Natural killer cell treated with Interleukin-12 subunit alpha and Interleukin-12 subunit beta and Interleukin-15 and Interleukin-18, amount 100 ng/mL, for 72 hours (primary cell): ENCODE measurements at regions not wholly inside any gene's neighbourhood (a gene's known extent, or its start where the extent isn't known, plus 50 kb on each side); places are given as distances from the start of the nearest gene placed in this dataset.
A peak's percentile ranks its signal among the peaks of the same experiment; 100 is the strongest.

Experiments used
- ATAC-seq, 2 donors: fragments of 150-1000 bp; cut with Tn5 transposase in 1 of 2; sonication (Bioruptor Pico), chemical (Tn5 transposase) in 1 of 2; 2 replicates each; pipeline ENCODE4 v1.10.0; 2021
- DNase-seq: peaks from one replicate; pipeline ENCODE4 v3.0.0; 2022; ENCODE audit warnings: low spot score
- H3K27ac Mint-ChIP-seq, 2 donors: 1 replicate in 1 of 2; 2 replicates in 1 of 2; pipeline ENCODE4 v1.8.0; 2022; ENCODE audit warnings: mixed read lengths in 2 of 2, mild to moderate bottlenecking in 1 of 2, moderate library complexity in 1 of 2
- H3K27me3 Mint-ChIP-seq, 2 donors: 1 replicate in 1 of 2; 2 replicates in 1 of 2; pipeline ENCODE4 v1.8.0; 2022; ENCODE audit warnings: mixed read lengths in 2 of 2
- H3K36me3 Mint-ChIP-seq: one replicate; pipeline ENCODE4 v1.8.0; 2022; ENCODE audit warnings: mixed read lengths
- H3K4me1 Mint-ChIP-seq, 2 donors: 1 replicate in 1 of 2; 2 replicates in 1 of 2; pipeline ENCODE4 v1.8.0; 2022; ENCODE audit warnings: low read depth in 2 of 2, mixed read lengths in 2 of 2, mild to moderate bottlenecking in 1 of 2
- H3K4me3 Mint-ChIP-seq: one replicate; pipeline ENCODE4 v1.8.0; 2022; ENCODE audit warnings: mixed read lengths
- H3K9me3 Mint-ChIP-seq: 2 replicates; pipeline ENCODE4 v1.8.0; 2022; ENCODE audit warnings: mixed read lengths

- Mint-ChIP-seq H3K4me3 (no peak overlapping the region), H3K27ac (no peak overlapping the region), H3K27me3 (no peaks in the 10 kb centered on the region), H3K4me1 (no peaks in the 10 kb centered on the region), H3K9me3 (no peaks in the 10 kb centered on the region), H3K36me3 (no peaks in the 10 kb centered on the region)
- DNase-seq (no peak), ATAC-seq (no peak)
Measured at GRCh38 chr5:27568811-27569210, 530.4 kb upstream of the CDH9 start.

- H3K27ac Mint-ChIP-seq = no peak overlapping the region
- ATAC-seq = no peak
- peaks cover 4% of the 10 kb centered on the region for H3K36me3 Mint-ChIP-seq
Measured at GRCh38 chr5:27561408-27561807, 523.0 kb upstream of the CDH9 start.

GRCh38 chr5:27548484-27548883 is 510.1 kb upstream of the CDH9 start:
- no peak overlapping the region for H3K4me3 Mint-ChIP-seq
- ATAC-seq (no peak), DNase-seq (no peak)
- H3K27ac Mint-ChIP-seq = no peak overlapping the region
- no peaks in the 10 kb centered on the region for H3K4me1 Mint-ChIP-seq
- peaks cover 17% of the 10 kb centered on the region for H3K9me3 Mint-ChIP-seq
- H3K36me3 Mint-ChIP-seq = peaks cover 4% of the 10 kb centered on the region
- H3K27me3 Mint-ChIP-seq = no peaks in the 10 kb centered on the region

More at GRCh38 chr5:27561408-27561807, 523.0 kb upstream of the CDH9 start:
- Mint-ChIP-seq H3K4me3 (no peak overlapping the region), H3K4me1 (no peaks in the 10 kb centered on the region), H3K27me3 (no peaks in the 10 kb centered on the region), H3K9me3 (peaks cover 7% of the 10 kb centered on the region)
- DNase-seq = no peak

- Mint-ChIP-seq H3K9me3 (peaks cover 16% of the 10 kb centered on the region), H3K27me3 (no peaks in the 10 kb centered on the region), H3K4me3 (no peak overlapping the region), H3K36me3 (no peaks in the 10 kb centered on the region), H3K27ac (no peak overlapping the region), H3K4me1 (no peaks in the 10 kb centered on the region)
- ATAC-seq (no peak), DNase-seq (no peak)
Measured at GRCh38 chr5:27535031-27535557, 496.7 kb upstream of the CDH9 start.

GRCh38 chr5:27532305-27532704 is 493.9 kb upstream of the CDH9 start:
- peaks cover 1% of the 10 kb centered on the region for H3K36me3 Mint-ChIP-seq
- H3K27me3 Mint-ChIP-seq = no peaks in the 10 kb centered on the region
- H3K9me3 Mint-ChIP-seq = peaks cover 16% of the 10 kb centered on the region
- H3K4me3 Mint-ChIP-seq = no peak overlapping the region
- ATAC-seq (no peak), DNase-seq (no peak)
- no peaks in the 10 kb centered on the region for H3K4me1 Mint-ChIP-seq
- no peak overlapping the region for H3K27ac Mint-ChIP-seq

- no peaks in the 10 kb centered on the region for H3K27me3 Mint-ChIP-seq
- peaks cover 16% of the 10 kb centered on the region for H3K9me3 Mint-ChIP-seq
- H3K36me3 Mint-ChIP-seq = peaks cover 11% of the 10 kb centered on the region
- no peak for DNase-seq
- H3K4me3 Mint-ChIP-seq = no peak overlapping the region
- H3K4me1 Mint-ChIP-seq = no peaks in the 10 kb centered on the region
- no peak for ATAC-seq
- H3K27ac Mint-ChIP-seq = no peak overlapping the region
Measured at GRCh38 chr5:27524515-27524914, 486.1 kb upstream of the CDH9 start.

- no peaks in the 10 kb centered on the region for H3K27me3 Mint-ChIP-seq
- H3K36me3 Mint-ChIP-seq = peaks cover 11% of the 10 kb centered on the region
- DNase-seq = no peak
- ATAC-seq = peak in 1 of 2 donors; percentile 46
- no peaks in the 10 kb centered on the region for H3K4me1 Mint-ChIP-seq
- H3K27ac Mint-ChIP-seq = no peak overlapping the region
- no peak overlapping the region for H3K4me3 Mint-ChIP-seq
- H3K9me3 Mint-ChIP-seq = peaks cover 16% of the 10 kb centered on the region
Measured at GRCh38 chr5:27523629-27524028, 485.2 kb upstream of the CDH9 start.

- Mint-ChIP-seq H3K4me3 (no peak overlapping the region), H3K27me3 (no peaks in the 10 kb centered on the region), H3K9me3 (peaks cover 19% of the 10 kb centered on the region), H3K4me1 (no peaks in the 10 kb centered on the region), H3K27ac (no peak overlapping the region), H3K36me3 (peaks cover 10% of the 10 kb centered on the region)
- DNase-seq (no peak), ATAC-seq (no peak)
Measured at GRCh38 chr5:27516437-27516836, 478.1 kb upstream of the CDH9 start.

- ATAC-seq = no peak
- Mint-ChIP-seq H3K9me3 (peaks cover 13% of the 10 kb centered on the region), H3K27ac (no peak overlapping the region), H3K36me3 (peaks cover 6% of the 10 kb centered on the region), H3K4me1 (no peaks in the 10 kb centered on the region), H3K27me3 (no peaks in the 10 kb centered on the region), H3K4me3 (no peak overlapping the region)
- no peak for DNase-seq
Measured at GRCh38 chr5:27511061-27511460, 472.7 kb upstream of the CDH9 start.

GRCh38 chr5:27503813-27504212 is 465.4 kb upstream of the CDH9 start:
- H3K27me3 Mint-ChIP-seq = no peaks in the 10 kb centered on the region
- peaks cover 14% of the 10 kb centered on the region for H3K9me3 Mint-ChIP-seq
- no peak overlapping the region for H3K4me3 Mint-ChIP-seq
- no peak overlapping the region for H3K27ac Mint-ChIP-seq
- DNase-seq = no peak
- no peak for ATAC-seq
- peaks cover 19% of the 10 kb centered on the region for H3K36me3 Mint-ChIP-seq
- no peaks in the 10 kb centered on the region for H3K4me1 Mint-ChIP-seq

- peaks cover 14% of the 10 kb centered on the region for H3K9me3 Mint-ChIP-seq
- H3K36me3 Mint-ChIP-seq = peaks cover 19% of the 10 kb centered on the region
- H3K4me3 Mint-ChIP-seq = no peak overlapping the region
- H3K27ac Mint-ChIP-seq = no peak overlapping the region
- no peak for ATAC-seq
- no peaks in the 10 kb centered on the region for H3K4me1 Mint-ChIP-seq
- DNase-seq = no peak
- H3K27me3 Mint-ChIP-seq = no peaks in the 10 kb centered on the region
Measured at GRCh38 chr5:27502236-27502635, 463.9 kb upstream of the CDH9 start.

- Mint-ChIP-seq H3K36me3 (peaks cover 17% of the 10 kb centered on the region), H3K4me1 (no peaks in the 10 kb centered on the region), H3K4me3 (no peak overlapping the region), H3K27ac (no peak overlapping the region), H3K9me3 (peaks cover 13% of the 10 kb centered on the region), H3K27me3 (no peaks in the 10 kb centered on the region)
- DNase-seq = no peak
- no peak for ATAC-seq
Measured at GRCh38 chr5:27497491-27497890, 459.1 kb upstream of the CDH9 start.

- no peak for ATAC-seq
- peaks cover 10% of the 10 kb centered on the region for H3K36me3 Mint-ChIP-seq
Measured at GRCh38 chr5:27494887-27495286, 456.5 kb upstream of the CDH9 start.

GRCh38 chr5:27491746-27492439 is 453.5 kb upstream of the CDH9 start:
- peaks cover 14% of the 10 kb centered on the region for H3K9me3 Mint-ChIP-seq
- no peaks in the 10 kb centered on the region for H3K27me3 Mint-ChIP-seq
- H3K27ac Mint-ChIP-seq = no peak overlapping the region
- H3K4me1 Mint-ChIP-seq = no peaks in the 10 kb centered on the region
- peaks cover 10% of the 10 kb centered on the region for H3K36me3 Mint-ChIP-seq
- ATAC-seq (no peak), DNase-seq (no peak)
- no peak overlapping the region for H3K4me3 Mint-ChIP-seq

More at GRCh38 chr5:27494887-27495286, 456.5 kb upstream of the CDH9 start:
- H3K27me3 Mint-ChIP-seq = no peaks in the 10 kb centered on the region
- H3K4me1 Mint-ChIP-seq = no peaks in the 10 kb centered on the region
- peaks cover 12% of the 10 kb centered on the region for H3K9me3 Mint-ChIP-seq
- H3K4me3 Mint-ChIP-seq = no peak overlapping the region
- H3K27ac Mint-ChIP-seq = no peak overlapping the region
- DNase-seq = no peak

GRCh38 chr5:27491047-27491446 is 452.7 kb upstream of the CDH9 start:
- no peak for DNase-seq
- H3K36me3 Mint-ChIP-seq = peaks cover 10% of the 10 kb centered on the region
- no peaks in the 10 kb centered on the region for H3K27me3 Mint-ChIP-seq
- peaks cover 16% of the 10 kb centered on the region for H3K9me3 Mint-ChIP-seq
- no peak overlapping the region for H3K27ac Mint-ChIP-seq
- ATAC-seq = no peak
- no peaks in the 10 kb centered on the region for H3K4me1 Mint-ChIP-seq
- no peak overlapping the region for H3K4me3 Mint-ChIP-seq
